Transverse colon (tissue), 4 donors: ENCODE measurements at regions not wholly inside any gene's neighbourhood (a gene's known extent, or its start where the extent isn't known, plus 50 kb on each side); places are given as distances from the start of the nearest gene placed in this dataset.

Experiments used
- DNase-seq: peaks from one replicate; pipeline ENCODE4 v3.0.0-alpha.2; 2019
- H3K27ac ChIP-seq, 4 donors: fragments of 200-600 bp; sonication (generic); 2 replicates each; pipeline ENCODE4 v1.5.1; 2016 to 2018; ENCODE audit warnings: inconsistent platforms in 4 of 4
- H3K27me3 ChIP-seq: fragments of 200-600 bp; sonication (generic); 2 replicates; pipeline ENCODE4 v1.5.1; 2017; ENCODE audit warnings: inconsistent platforms
- H3K36me3 ChIP-seq, 4 donors: fragments of 200-600 bp; sonication (generic); 2 replicates each; pipeline ENCODE4 v1.5.1; 2017 to 2019; ENCODE audit warnings: inconsistent platforms in 4 of 4
- H3K4me1 ChIP-seq, 4 donors: fragments of 200-600 bp; sonication (generic); 2 replicates each; pipeline ENCODE4 v1.5.1; 2017 to 2020; ENCODE audit warnings: inconsistent platforms in 4 of 4
- H3K4me3 ChIP-seq, 4 donors: fragments of 200-600 bp; sonication (generic); 1 replicate in 1 of 4; 2 replicates in 3 of 4; pipeline versions ENCODE4 v1.5.1 to v1.6.1; 2017 to 2019; ENCODE audit warnings: inconsistent platforms in 4 of 4
- H3K9me3 ChIP-seq, 2 donors: fragments of 200-600 bp; sonication (generic); 2 replicates each; pipeline ENCODE4 v1.5.1; 2017 to 2019; ENCODE audit warnings: inconsistent platforms in 2 of 2
- CTCF ChIP-seq, 5 experiments: fragments of 200-600 bp in 3 of 5; fragments of 450-650 bp in 2 of 5; sonication (generic) in 3 of 5; IDR thresholded peaks; 1 replicate in 2 of 5; 2 replicates in 3 of 5; pipeline ENCODE4 v1.5.1; 2016 to 2017; ENCODE audit warnings: antibody characterized with exemption in 5 of 5, inconsistent platforms in 3 of 5, mild to moderate bottlenecking in 2 of 5, moderate library complexity in 1 of 5
- EP300 ChIP-seq: sonication (generic); formaldehyde crosslinking; IDR thresholded peaks from one replicate; pipeline ENCODE4 v1.6.1; 2017; ENCODE audit warnings: antibody characterized with exemption, low read depth
- POLR2A ChIP-seq: fragments of 450-650 bp; IDR thresholded peaks from one replicate; pipeline ENCODE4 v1.6.1; 2016; ENCODE audit warnings: antibody characterized with exemption, mild to moderate bottlenecking, moderate library complexity
- POLR2AphosphoS5 ChIP-seq, 3 donors: sonication (generic); formaldehyde crosslinking; IDR thresholded peaks; one replicate each; pipeline ENCODE4 v1.6.1; 2016; ENCODE audit warnings: antibody characterized with exemption in 3 of 3
- WGBS, 2 donors: methylation state at CpG; one replicate each; pipeline ENCODE4 v1.1.5; 2018; ENCODE audit warnings: low coverage in 1 of 2; 5-methylcytosine and 5-hydroxymethylcytosine counted together
- in situ Hi-C, 4 donors: fragments of 200-750 bp; cut with MboI; loops; one replicate each; pipeline versions ENCODE4 v1.15.0 to v1.15.1; 2017; ENCODE audit warnings: low sequenced_read_pairs in 3 of 4, low pct_ligation_motif_present in 1 of 4, low pct_unique_long_range_greater_than_20kb in 1 of 4
- intact Hi-C: fragments of 100-400 bp; cut with DNase I; formaldehyde crosslinking; loops from one replicate; pipeline ENCODE4 v1.15.1; 2023; ENCODE audit warnings: low total_unique reads

GRCh38 chr1:48084826-48085225, 87.6 kb upstream of the TRABD2B start:
- Histone ChIP-seq H3K27me3 (no peaks in the 10 kb centered on the region), H3K36me3 (no peaks in the 10 kb centered on the region), H3K4me3 (no peak overlapping the region), H3K9me3 (no peaks in the 10 kb centered on the region), H3K4me1 (peaks cover 0 to 17% (median 10%) of the 10 kb centered on the region in 4 donors), H3K27ac (no peak overlapping the region)
- 58 to 89% methylated on average over 1 to 4 of the region's 4 CpGs for WGBS, 2 donors
- intact Hi-C loops (no loop called here), in situ Hi-C loops (loop anchor here in 1 of 4 donors (25.0 kb wide), 1 partner anchor 427 kb away; no protein-coding TSS in a partner anchor)
- no peak for TF ChIP-seq CTCF (IDR thresholded peaks at IDR 0.05)
- TF ChIP-seq POLR2A: no peak
- TF ChIP-seq POLR2AphosphoS5 (IDR thresholded peaks at IDR 0.05): no peak
- no peak for DNase-seq

DNA sequence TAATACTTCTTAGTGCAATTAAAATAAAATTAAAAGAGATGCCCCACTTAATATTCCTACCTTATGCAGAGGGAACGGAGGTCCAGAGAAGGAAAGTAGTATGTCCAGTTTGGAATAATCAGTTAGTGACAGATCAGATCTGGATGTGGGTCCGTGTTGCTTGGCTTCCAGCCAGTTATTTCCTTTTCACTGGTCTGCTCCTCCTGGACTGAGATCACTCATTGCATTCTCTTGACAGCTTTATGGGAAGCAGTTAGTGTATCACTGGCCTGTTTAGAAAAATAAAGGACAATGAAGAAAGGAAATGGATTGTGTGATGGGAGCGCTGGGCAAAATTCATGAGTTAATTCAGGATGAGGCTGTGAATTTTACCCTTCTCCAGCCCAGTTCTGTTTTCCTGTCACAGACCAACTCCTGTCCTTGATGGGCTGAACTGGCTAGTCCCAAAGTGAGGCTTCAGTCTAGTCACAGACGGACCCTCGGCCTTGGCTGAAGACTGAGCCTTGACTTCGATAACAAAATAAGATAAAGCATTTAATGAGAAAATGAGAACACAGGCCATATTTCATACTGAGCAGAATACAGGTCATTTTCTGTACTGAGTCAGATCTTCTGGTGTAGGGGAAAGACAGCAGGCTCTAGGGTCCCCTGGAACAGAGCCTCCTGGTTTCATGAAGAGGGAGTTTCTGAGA, 85.2 kb upstream of the TRABD2B start:
- in situ Hi-C loops: loop anchor here in 1 of 4 donors (25.0 kb wide), 1 partner anchor 430 kb away; no protein-coding TSS in a partner anchor
- WGBS, 2 donors: 65 to 66% methylated on average over 6 of the region's 6 CpGs
- no peaks in the 10 kb centered on the region for H3K9me3 ChIP-seq

GRCh38 chr1:48080331-48081255, 83.4 kb upstream of the TRABD2B start:
- Histone ChIP-seq H3K36me3 (no peaks in the 10 kb centered on the region), H3K27me3 (no peaks in the 10 kb centered on the region), H3K4me3 (no peak overlapping the region), H3K9me3 (no peaks in the 10 kb centered on the region), H3K27ac (no peak overlapping the region), H3K4me1 (peaks cover 0 to 31% (median 15%) of the 10 kb centered on the region in 4 donors)
- DNase-seq: peak; percentile 62
- WGBS, 2 donors: 87% methylated on average over 6 of the region's 6 CpGs; no CpG with 5 or more reads in 1 of the 2 donors
- intact Hi-C loops (no loop called here), in situ Hi-C loops (loop anchor here in 1 of 4 donors (25.0 kb wide), 1 partner anchor 432 kb away; no protein-coding TSS in a partner anchor)
- TF ChIP-seq CTCF (IDR thresholded peaks at IDR 0.05) (no peak), POLR2A (no peak), POLR2AphosphoS5 (IDR thresholded peaks at IDR 0.05) (no peak), EP300 (no peak)

More for the DNA sequence above, 85.2 kb upstream of the TRABD2B start:
- no peak for TF ChIP-seq CTCF (IDR thresholded peaks at IDR 0.05)
- no peak for TF ChIP-seq POLR2AphosphoS5 (IDR thresholded peaks at IDR 0.05)
- TF ChIP-seq POLR2A: no peak
- no peak for TF ChIP-seq EP300
- intact Hi-C loops: no loop called here
- Histone ChIP-seq H3K27ac (no peak overlapping the region), H3K4me1 (peaks cover 0 to 31% (median 15%) of the 10 kb centered on the region in 4 donors), H3K4me3 (no peak overlapping the region), H3K27me3 (no peaks in the 10 kb centered on the region), H3K36me3 (no peaks in the 10 kb centered on the region)
- no peak for DNase-seq

DNA sequence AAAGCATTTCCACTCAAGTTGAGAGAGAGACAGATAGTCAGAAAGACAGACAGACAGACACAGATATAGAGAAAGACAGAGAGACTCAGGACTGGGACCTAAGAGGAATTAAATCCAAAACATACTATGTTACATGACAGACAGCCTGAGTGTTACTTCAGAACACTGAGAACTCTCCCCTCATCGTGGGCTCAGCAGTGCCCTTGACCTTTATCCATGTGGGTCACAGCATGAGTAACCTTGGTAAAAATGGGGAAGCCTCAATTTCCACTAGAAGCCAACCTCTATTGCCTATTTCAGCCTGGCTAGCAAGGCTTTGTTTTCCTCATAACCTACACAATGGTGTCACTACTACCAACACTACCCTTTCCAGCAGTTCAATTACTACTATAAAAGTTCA, 81.9 kb upstream of the TRABD2B start:
- Histone ChIP-seq H3K27me3 (no peaks in the 10 kb centered on the region), H3K4me3 (no peak overlapping the region), H3K36me3 (no peaks in the 10 kb centered on the region), H3K27ac (no peak overlapping the region), H3K4me1 (peaks cover 0 to 31% (median 15%) of the 10 kb centered on the region in 4 donors), H3K9me3 (no peaks in the 10 kb centered on the region)
- in situ Hi-C loops: loop anchor here in 1 of 4 donors (25.0 kb wide), 1 partner anchor 433 kb away; no protein-coding TSS in a partner anchor
- DNase-seq: no peak
- intact Hi-C loops: no loop called here
- TF ChIP-seq EP300: no peak
- TF ChIP-seq CTCF (IDR thresholded peaks at IDR 0.05): no peak
- 57% methylated on average over 1 of the region's 1 CpG; no CpG with 5 or more reads in 1 of the 2 donors for WGBS, 2 donors
